ENCODE measurements at regions not wholly inside any gene's neighbourhood (a gene's known extent, or its start where the extent isn't known, plus 50 kb on each side); places are given as distances from the start of the nearest gene placed in this dataset.
"Not testable (repeated sequence)": the region's sequence is repeated elsewhere in the genome, so short reads cannot be mapped to it uniquely, and the experiment has no call there.

DNA sequence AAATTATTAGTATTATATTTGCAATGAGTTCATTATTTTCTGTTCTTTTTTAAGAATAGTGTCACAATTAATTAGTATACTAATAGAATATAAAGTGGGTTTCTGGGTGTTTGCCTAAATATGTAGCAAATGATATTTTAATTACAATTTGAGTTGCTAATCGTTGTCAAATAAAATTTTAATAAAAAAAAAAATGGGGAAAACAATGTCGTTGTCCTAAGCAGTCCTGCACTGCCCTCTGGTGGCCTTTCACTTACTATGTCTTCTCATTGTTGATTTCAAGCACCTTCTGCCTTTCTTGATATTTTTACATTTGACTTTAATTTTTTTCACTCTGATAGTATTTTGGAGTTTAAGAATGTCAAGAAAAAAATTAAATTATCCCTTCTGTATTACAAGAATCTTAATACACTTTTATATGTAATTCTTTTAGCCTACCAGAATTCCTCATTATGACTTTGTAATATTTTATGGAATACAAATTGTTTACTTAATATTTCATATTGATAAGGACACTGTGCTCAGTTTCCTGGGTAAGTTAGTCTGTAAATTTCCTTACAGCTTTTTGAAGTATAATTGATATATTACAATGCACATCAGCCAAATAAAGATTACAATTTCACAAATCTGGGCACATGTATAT lies 104.5 kb upstream of the FMN2 start:
- no peak for DNase-seq
- no peak for TF ChIP-seq POLR2A (IDR thresholded peaks at IDR 0.05)
- TF ChIP-seq, protein P1, sequence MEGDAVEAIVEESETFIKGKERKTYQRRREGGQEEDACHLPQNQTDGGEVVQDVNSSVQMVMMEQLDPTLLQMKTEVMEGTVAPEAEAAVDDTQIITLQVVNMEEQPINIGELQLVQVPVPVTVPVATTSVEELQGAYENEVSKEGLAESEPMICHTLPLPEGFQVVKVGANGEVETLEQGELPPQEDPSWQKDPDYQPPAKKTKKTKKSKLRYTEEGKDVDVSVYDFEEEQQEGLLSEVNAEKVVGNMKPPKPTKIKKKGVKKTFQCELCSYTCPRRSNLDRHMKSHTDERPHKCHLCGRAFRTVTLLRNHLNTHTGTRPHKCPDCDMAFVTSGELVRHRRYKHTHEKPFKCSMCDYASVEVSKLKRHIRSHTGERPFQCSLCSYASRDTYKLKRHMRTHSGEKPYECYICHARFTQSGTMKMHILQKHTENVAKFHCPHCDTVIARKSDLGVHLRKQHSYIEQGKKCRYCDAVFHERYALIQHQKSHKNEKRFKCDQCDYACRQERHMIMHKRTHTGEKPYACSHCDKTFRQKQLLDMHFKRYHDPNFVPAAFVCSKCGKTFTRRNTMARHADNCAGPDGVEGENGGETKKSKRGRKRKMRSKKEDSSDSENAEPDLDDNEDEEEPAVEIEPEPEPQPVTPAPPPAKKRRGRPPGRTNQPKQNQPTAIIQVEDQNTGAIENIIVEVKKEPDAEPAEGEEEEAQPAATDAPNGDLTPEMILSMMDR (IDR thresholded peaks at IDR 0.05): peak in 4 of 6 experiments; percentile 40 to 76 (median 47)
- intact Hi-C loops (cut with DNase I): no loop called here
- no peaks in the 10 kb centered on the region for H3K36me3 ChIP-seq
- H3K27me3 ChIP-seq: no peaks in the 10 kb centered on the region
- no peaks in the 10 kb centered on the region for H3K4me1 ChIP-seq
- H3K4me3 ChIP-seq: no peak overlapping the region
- peaks cover 0 to 6% (median 0%) of the 10 kb centered on the region in 3 donors for H3K9me3 ChIP-seq
- 6 to 10% methylated on average over 2 of the region's 2 CpGs for WGBS, 2 donors
- no peak overlapping the region for H3K27ac ChIP-seq

DNA sequence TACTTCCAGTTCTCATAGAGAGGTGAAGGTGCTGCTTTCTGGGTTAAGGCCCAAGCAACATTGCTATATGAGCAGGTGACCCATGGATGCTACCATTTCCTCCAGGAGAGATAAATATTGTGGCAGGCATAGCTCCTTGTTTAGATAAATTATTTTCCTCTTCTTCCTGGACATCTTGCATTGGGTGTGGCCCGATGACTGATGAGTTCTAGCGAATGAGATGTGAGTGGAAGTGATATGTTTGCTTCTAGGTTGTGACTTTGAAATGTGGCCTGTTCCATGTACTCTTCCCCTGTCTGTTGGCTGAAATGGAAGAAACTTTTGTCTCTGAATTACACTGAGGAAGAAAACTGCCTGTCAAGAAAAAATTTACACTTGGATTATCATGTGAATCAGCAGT lies 101.7 kb upstream of the FMN2 start:
- H3K4me1 ChIP-seq: no peaks in the 10 kb centered on the region
- intact Hi-C loops (cut with DNase I): no loop called here
- H3K36me3 ChIP-seq: no peaks in the 10 kb centered on the region
- peaks cover 0 to 11% (median 0%) of the 10 kb centered on the region in 4 donors for H3K27me3 ChIP-seq
- H3K27ac ChIP-seq: no peak overlapping the region
- H3K4me3 ChIP-seq: no peak overlapping the region
- WGBS, 2 donors: 53 to 61% methylated on average over 2 of the region's 2 CpGs
- no peak for DNase-seq
- peaks cover 0 to 6% (median 0%) of the 10 kb centered on the region in 3 donors for H3K9me3 ChIP-seq
- TF ChIP-seq, protein P1 (IDR thresholded peaks at IDR 0.05): no peak
- no peak for TF ChIP-seq POLR2A (IDR thresholded peaks at IDR 0.05)

DNA sequence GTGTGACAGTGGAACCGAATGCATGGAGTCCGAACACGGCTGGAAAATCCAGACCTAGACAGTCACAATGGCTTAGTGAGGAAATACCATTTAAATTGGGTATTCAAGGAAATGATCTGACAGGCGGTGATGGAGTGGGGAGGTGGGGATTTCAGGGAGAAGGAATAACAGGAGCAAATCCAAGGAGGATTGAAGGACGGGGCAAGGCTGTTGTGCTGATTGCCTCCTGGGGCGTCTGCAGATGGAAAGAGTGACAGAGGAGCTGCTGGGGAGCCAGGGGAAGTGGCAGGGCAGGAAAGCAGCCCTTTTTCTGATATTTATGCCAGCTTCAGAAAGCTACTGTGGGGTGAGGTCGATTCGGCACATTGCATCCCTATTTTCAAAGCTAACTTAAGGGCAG lies 99.1 kb upstream of the FMN2 start:
- not testable (repeated sequence) for DNase-seq, H3K9me3 ChIP-seq
- WGBS, 2 donors: 44 to 67% methylated on average over 7 to 8 of the region's 8 CpGs

DNA sequence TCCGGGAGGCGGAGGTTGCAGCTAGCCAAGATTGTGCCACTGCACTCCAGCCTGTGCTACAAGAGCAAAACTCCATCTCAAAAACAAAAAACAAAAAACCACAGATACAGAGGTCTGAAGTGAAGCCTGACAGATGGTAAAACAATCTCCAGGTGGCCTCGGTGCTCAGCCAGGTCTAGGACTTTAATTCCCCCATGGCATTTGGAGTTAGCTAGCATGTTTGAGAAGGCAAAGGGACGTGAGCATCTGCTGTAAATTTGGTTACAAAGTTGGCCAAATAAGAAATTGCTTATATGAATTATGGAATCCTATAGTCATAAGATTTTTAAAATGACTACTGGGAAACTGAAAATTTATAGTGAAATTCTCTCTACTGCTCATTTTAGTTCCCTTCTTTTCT lies 98.3 kb upstream of the FMN2 start:
- H3K4me1 ChIP-seq: peaks cover 0 to 11% (median 3%) of the 10 kb centered on the region in 3 donors
- H3K27me3 ChIP-seq: peaks cover 0 to 45% (median 8%) of the 10 kb centered on the region in 4 donors
- 68 to 78% methylated on average over 4 of the region's 4 CpGs for WGBS, 2 donors
- intact Hi-C loops (cut with DNase I): no loop called here
- no peaks in the 10 kb centered on the region for H3K9me3 ChIP-seq
- no peaks in the 10 kb centered on the region for H3K36me3 ChIP-seq
- H3K27ac ChIP-seq: no peak overlapping the region
- TF ChIP-seq, protein P1 (IDR thresholded peaks at IDR 0.05): no peak
- TF ChIP-seq POLR2A (IDR thresholded peaks at IDR 0.05): no peak
- H3K4me3 ChIP-seq: no peak overlapping the region
- no peak for DNase-seq

More for the DNA sequence above, 99.1 kb upstream of the FMN2 start:
- H3K4me1 ChIP-seq; H3K27ac ChIP-seq; H3K4me3 ChIP-seq; H3K36me3 ChIP-seq; intact Hi-C loops (cut with DNase I): not testable (repeated sequence)
- H3K27me3 ChIP-seq: peaks cover 0 to 37% (median 3%) of the 10 kb centered on the region in 4 donors

DNA sequence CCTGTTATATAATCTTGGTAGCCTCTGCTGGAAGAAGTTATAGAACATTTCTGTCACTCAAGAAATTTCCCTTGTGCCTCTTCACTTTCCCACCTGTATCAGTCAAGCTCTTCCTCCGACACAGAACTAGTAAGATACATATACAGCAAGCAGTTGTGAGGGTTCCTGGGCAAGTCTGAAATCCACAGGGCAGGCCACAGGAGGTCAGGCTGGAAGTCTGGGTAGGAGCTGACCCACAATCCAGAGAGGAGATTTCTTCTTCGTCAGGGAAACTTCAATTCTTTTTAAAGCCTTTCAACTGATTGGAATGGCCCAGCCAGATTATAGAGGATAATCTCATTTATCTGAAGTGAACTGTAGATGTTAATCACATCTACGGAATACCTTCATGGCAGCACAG lies 96.4 kb upstream of the FMN2 start:
- DNase-seq: no peak
- TF ChIP-seq, protein P1 (IDR thresholded peaks at IDR 0.05): no peak
- no peak for TF ChIP-seq POLR2A (IDR thresholded peaks at IDR 0.05)
- intact Hi-C loops (cut with DNase I): no loop called here
- Histone ChIP-seq H3K27ac (no peak overlapping the region), H3K9me3 (no peaks in the 10 kb centered on the region), H3K27me3 (peaks cover 0 to 64% (median 9%) of the 10 kb centered on the region in 4 donors), H3K4me1 (peaks cover 0 to 11% (median 3%) of the 10 kb centered on the region in 3 donors), H3K36me3 (no peaks in the 10 kb centered on the region), H3K4me3 (no peak overlapping the region)
- WGBS, 2 donors: 61% methylated on average over 3 of the region's 3 CpGs

All from esophagus squamous epithelium (tissue), 5 donors.